ENCODE measurements at regions not wholly inside any gene's neighbourhood (a gene's known extent, or its start where the extent isn't known, plus 50 kb on each side); places are given as distances from the start of the nearest gene placed in this dataset.

- DNase-seq: no peak
Observed at GRCh38 chr6:139654888-139655782, 280.7 kb upstream of the CITED2 start.

- no peak for DNase-seq
Observed at GRCh38 chr6:139654309-139654708, 279.9 kb upstream of the CITED2 start.

DNA sequence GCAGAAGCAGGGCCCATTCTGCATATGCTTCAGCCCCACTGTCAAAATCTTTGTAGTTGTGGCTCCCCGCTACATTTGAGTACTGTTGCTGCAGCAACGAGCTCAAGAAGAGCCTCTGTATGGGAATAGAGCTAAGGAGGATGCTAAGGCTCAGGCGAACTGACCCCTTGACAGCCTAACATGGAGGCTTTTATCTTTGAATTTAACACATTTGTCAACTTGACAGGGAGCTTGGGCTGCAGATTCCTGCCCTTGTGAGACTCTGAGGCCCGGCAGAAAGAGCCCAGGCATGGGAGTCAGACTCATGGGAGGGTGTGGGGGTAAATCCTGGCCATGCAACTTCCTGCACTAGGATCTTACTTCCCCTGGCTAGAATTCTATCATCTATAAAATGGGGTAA lies 278.7 kb upstream of the CITED2 start:
- DNase-seq: no peak

DNA sequence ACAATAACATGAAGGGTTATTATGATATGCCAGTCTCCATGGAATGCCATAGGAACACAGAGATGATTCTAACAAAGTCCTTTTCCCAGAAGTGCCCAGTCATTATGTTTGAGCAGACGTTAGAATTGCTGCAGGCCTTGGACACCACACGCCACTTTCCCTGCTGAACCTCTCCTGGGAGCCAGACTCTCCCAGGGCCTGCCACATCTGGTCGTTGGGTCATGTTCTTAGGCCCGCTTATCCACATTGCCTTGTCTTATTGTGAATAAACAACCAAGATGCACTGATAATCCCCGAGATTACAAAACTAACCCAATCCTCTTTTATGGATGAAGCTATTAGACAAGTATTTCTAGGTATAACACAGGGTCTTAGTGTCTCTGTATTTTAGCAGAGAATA lies 276.5 kb upstream of the CITED2 start:
- DNase-seq: no peak

DNA sequence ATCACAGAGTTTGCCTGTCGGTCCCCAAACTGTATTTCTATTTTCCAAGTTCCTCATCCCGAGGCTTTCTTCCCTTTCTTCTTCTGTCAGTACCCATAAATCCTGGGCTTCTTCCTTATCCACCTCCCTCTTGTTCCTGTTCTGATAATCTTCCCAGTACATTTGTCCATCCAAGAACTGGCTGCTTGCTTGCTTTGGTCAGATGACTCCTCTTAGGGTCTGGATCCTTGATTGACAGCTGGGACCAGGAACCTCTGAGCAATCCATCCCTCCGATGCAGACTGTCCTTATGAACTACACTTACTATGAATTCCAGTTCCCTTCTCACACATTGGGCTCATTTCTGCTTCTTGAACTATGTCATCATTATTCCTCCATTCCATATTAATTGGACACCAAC lies 275.3 kb upstream of the CITED2 start:
- no peak for DNase-seq

DNA sequence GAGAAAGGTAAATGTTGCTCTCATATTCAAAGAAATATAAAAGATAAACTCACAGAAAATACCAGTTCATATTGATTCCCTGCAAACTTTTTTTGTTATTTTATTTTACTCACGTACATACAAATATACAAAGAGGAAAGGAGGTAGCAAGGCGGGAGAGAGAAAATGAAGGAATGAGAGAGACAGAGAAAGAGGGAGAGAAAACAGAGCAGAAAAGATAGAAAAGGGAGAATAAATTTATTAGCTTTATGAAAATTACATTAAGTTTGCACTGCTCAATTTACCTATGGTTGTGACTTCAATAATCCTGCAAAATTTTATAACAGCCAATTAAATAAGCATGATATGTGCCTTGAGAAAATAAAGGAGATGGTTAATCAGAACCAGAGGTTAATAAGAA lies 274.7 kb upstream of the CITED2 start:
- no peak for DNase-seq

- no peak for DNase-seq
Observed at GRCh38 chr6:139648430-139649000, 274.1 kb upstream of the CITED2 start.

- no peak for DNase-seq
Observed at GRCh38 chr6:139647841-139648240, 273.4 kb upstream of the CITED2 start.

DNA sequence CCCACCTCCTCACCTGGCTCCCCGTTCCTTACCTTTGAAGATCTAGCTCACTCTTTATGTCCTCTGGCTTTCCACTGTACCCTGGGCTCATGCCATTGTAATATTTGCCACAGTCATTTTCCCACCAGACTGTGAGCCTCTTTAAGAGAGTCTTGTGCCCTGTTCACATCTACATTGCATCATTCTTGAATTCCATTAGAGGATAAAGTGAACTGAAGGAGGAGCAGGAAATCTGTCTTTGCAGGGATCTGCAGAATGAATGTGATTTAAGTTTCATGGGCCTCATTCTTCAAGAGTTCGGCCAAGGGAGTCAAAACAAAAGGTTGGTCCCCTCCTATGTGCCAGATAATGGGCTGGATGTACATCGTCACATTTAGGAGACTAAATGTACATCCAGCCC lies 272.6 kb upstream of the CITED2 start:
- DNase-seq: no peak

GRCh38 chr6:139644821-139645220 lies 270.4 kb upstream of the CITED2 start:
- peak in 1 of 56 donors; percentile 3 for DNase-seq

DNA sequence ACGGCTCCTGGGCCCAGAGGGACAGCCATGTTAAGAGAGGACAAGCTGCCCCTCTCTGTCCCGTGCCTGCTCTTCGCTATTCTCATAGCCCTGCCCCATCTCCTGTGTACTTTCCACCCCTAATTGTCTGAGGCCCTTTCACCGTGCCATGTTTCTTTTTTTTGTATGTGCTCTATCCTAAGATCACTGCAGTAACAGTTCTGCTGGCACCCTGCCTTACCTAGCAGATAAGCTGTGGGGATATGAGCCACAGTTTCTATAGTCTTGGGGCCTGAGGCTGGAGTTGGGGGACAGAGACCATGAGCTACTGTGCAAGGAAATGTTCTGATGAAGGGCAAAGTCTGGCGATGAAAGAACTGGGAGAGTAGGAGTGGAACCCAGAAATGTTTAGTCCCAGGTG lies 269.5 kb upstream of the CITED2 start:
- no peak for DNase-seq

DNA sequence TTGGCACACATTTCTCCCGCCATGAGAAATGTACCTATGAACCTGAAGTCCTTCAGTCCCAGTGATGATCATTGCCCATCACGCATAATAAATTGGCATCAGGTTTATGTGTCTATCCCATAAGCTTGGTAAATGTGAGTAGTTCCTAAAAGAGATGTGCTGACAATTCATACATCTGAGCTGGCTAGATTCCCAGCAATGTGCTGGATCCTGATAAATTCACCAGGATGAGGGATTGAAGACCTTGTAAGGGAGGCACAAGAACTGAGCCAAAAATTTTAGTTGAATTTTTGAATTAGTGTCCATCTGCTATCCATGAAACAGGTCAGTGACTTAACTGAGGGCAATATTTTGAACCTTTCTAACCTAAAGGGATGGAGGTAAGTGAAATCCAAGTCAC lies 267.9 kb upstream of the CITED2 start:
- DNase-seq: no peak

DNA sequence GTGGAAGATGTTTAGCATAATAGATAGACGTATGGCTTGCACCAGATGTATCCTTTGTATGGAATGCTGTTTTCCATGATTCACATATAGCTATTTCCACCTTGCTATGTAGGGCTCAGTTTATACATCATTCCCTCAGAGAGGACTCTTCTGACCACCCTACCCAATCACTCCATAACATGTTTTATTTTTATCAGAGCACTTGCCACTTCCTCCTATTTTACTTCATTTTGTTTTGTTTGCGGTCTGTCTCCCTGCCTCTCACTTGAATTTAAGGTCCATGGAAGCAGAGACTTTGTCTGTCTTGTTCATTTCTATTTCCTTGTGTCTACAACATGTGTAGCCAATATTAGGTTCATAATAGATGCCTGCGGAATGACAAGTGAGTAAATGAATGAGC lies 266.9 kb upstream of the CITED2 start:
- no peak for DNase-seq

- no peak for DNase-seq
Observed at GRCh38 chr6:139640921-139641320, 266.5 kb upstream of the CITED2 start.

DNA sequence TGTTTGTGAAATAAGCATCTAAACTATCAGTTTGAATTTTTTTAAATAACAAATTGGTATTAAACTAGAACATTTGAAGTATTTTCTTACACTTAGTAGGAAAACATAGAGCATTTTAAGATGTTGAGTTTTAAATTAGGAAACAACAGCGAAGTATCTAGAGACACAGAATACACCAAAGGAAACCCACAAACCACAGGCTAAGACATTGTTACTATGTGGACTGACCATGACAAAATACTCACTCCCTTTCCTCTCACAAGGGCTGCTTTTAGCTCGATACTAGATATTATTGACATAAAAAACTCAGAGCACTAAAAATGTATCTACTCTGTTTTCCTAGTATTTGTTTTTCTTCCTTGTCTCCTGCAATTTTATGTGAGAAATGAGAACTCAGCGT lies 266.0 kb upstream of the CITED2 start:
- DNase-seq: no peak

DNA sequence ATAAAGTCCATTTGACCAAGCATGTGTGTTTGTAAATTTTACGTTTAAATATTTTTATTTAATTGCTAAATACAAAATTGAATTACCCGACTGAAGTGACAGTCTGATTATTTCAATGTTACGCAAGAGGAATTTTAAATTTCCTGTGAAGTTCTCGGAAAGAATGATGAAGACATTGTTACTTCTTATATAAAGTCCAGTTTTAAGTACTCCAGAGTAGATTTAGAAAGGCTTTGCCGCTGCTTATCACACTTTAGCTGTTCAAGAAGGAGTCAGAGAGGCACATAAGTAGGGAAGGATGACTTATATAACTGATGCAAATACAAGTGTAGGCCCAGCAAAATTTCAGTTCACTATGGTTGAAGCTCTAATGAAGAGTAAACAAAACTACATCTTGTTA lies 265.1 kb upstream of the CITED2 start:
- DNase-seq: no peak

DNA sequence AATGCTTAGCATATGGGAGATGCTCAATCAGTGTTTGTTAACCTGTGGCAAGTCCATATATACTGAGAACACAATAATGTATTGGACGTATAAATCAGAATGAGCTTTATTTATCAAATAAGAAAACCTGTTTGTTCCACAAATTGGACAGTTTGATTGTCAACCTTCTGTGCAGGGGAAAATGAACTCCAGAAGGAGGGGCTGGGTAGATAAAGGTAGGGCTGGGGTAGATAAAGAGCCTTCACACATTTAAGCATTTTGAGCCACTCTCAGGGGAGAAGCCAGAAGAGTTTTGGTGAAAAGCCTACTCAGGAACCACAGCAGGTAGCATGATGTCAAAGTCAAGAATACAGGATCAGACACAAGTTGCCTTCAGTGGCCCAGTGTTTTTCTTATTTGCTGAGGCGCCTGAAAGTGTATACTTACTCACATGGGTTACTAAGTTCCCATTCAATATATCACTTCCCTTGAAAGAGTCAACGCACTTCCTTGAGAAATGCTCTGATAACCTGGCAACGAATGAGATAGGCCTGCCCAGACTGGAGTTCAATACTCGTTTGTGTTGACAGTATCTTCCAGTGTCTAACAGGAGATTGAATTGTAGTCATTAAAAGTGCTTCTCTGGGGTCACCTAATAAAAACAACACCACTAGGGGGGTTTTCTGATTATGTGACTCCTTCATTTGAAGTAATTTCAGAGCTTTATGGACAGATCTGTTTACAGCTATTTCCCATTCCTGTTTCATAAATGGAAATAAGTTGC lies 263.9 kb upstream of the CITED2 start:
- DNase-seq: no peak

DNA sequence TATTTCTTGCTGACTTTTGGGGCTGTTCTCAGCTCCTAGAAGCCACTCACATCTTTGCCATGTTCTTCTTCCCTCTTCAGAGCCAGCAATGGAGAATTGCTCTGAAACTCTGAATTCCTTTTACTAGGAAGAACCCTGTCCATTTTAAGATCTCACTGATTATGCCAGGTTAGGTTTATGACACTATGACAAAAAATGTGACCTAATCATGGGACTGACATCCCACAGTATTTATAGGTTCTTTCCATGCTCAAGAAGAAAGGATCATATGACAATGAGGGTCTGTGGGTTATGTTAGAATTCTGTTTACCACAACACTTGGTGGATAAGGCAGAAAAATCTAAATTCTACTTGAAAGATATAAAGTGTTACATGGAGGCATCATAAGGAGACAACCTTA lies 263.3 kb upstream of the CITED2 start:
- no peak for DNase-seq

- no peak for DNase-seq
Observed at GRCh38 chr6:139636391-139636790, 261.9 kb upstream of the CITED2 start.

- DNase-seq: no peak
Observed at GRCh38 chr6:139635401-139636130, 261.1 kb upstream of the CITED2 start.

DNA sequence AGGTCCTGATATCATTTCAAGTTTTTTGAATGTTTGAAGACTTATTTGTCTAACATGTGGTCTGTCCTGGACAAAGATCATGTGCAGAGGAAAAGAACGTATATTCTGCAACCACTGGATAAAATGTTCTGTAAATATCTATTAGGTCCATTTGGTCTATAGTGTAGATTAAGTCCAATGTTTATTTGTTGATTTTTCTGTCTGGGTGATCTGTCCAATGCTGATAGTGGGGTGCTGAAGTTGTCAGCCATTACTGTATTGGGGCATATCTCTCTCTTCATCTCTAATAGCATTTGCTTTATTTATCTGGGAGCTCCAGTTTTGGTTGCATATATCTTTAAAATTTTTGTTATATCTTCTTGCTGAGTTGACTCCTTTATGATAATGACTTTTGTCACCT lies 258.4 kb upstream of the CITED2 start:
- DNase-seq: no peak

- no peak for DNase-seq
Observed at GRCh38 chr6:139628270-139628669, 253.8 kb upstream of the CITED2 start.
